MM.1S (cell line): ENCODE measurements at regions not wholly inside any gene's neighbourhood (a gene's known extent, or its start where the extent isn't known, plus 50 kb on each side); places are given as distances from the start of the nearest gene placed in this dataset.

Experiments used
- DNase-seq: peaks from one replicate; pipeline ENCODE4 v3.0.0-alpha.2; 2015
- H2AFZ ChIP-seq: fragments of 300-600 bp; sonication (generic); 2 replicates; pipeline ENCODE4 v1.6.0; 2016; ENCODE audit warnings: antibody characterized with exemption, low read length
- H3F3A ChIP-seq: fragments of 300-600 bp; sonication (generic); 2 replicates; pipeline ENCODE4 v1.6.1; 2016; ENCODE audit warnings: mild to moderate bottlenecking, antibody characterized with exemption, low read length, moderate library complexity, mixed read lengths; ENCODE audit not compliant: insufficient read depth
- H3K27ac ChIP-seq: fragments of 300-600 bp; sonication (generic); 2 replicates; pipeline ENCODE4 v1.5.1; 2016; ENCODE audit warnings: mild to moderate bottlenecking, low read length
- H3K27me3 ChIP-seq: fragments of 300-600 bp; sonication (generic); replicated peaks from 2 replicates; pipeline ENCODE4 v1.6.0; 2016; ENCODE audit warnings: low read length; ENCODE audit not compliant: insufficient read depth
- H3K36me3 ChIP-seq: fragments of 300-600 bp; sonication (generic); replicated peaks from 2 replicates; pipeline ENCODE4 v1.6.1; 2016; ENCODE audit warnings: mild to moderate bottlenecking, low read length, mixed read lengths; ENCODE audit not compliant: insufficient read depth
- H3K4me1 ChIP-seq: fragments of 300-600 bp; sonication (generic); 2 replicates; pipeline ENCODE4 v1.6.1; 2016; ENCODE audit warnings: low read length, mixed read lengths
- H3K4me2 ChIP-seq: fragments of 300-600 bp; sonication (generic); 2 replicates; pipeline ENCODE4 v1.6.0; 2016; ENCODE audit warnings: low read depth, low read length
- H3K4me3 ChIP-seq: fragments of 300-600 bp; sonication (generic); 2 replicates; pipeline ENCODE4 v1.5.1; 2016; ENCODE audit warnings: low read length, mixed read lengths
- H3K79me2 ChIP-seq: fragments of 300-600 bp; sonication (generic); 2 replicates; pipeline ENCODE4 v1.6.1; 2016; ENCODE audit warnings: mixed run types, low read length, mixed read lengths
- H3K9ac ChIP-seq: fragments of 300-600 bp; sonication (generic); 2 replicates; pipeline ENCODE4 v1.6.1; 2016; ENCODE audit warnings: low read length, mixed read lengths
- H3K9me2 ChIP-seq: fragments of 300-600 bp; sonication (generic); replicated peaks from 2 replicates; pipeline ENCODE4 v1.6.1; 2016; ENCODE audit warnings: mild to moderate bottlenecking, low read length, mixed read lengths; ENCODE audit not compliant: insufficient read depth
- H3K9me3 ChIP-seq: fragments of 300-600 bp; sonication (generic); replicated peaks from 2 replicates; pipeline ENCODE4 v1.6.1; 2016; ENCODE audit warnings: mild to moderate bottlenecking, low read length, mixed read lengths; ENCODE audit not compliant: insufficient read depth
- H4K20me1 ChIP-seq: fragments of 300-600 bp; sonication (generic); 2 replicates; pipeline ENCODE4 v1.6.1; 2016; ENCODE audit warnings: mild to moderate bottlenecking, low read length, moderate library complexity, mixed read lengths; ENCODE audit not compliant: insufficient read depth
- CTCF ChIP-seq: fragments of 300-600 bp; sonication (generic); IDR thresholded peaks from 2 replicates; pipeline ENCODE4 v1.5.1; 2016; ENCODE audit warnings: antibody characterized with exemption, low read length, mixed read lengths
- EZH2 ChIP-seq: fragments of 300-600 bp; sonication (generic); optimal IDR thresholded peaks from 2 replicates; pipeline ENCODE3; 2017; ENCODE audit warnings: low read depth, mild to moderate bottlenecking, antibody characterized with exemption, low read length, mixed read lengths
- EZH2phosphoT487 ChIP-seq: fragments of 300-600 bp; sonication (generic); IDR thresholded peaks from 2 replicates; pipeline ENCODE4 v1.6.1; 2018; ENCODE audit warnings: antibody characterized with exemption, low read length

DNA sequence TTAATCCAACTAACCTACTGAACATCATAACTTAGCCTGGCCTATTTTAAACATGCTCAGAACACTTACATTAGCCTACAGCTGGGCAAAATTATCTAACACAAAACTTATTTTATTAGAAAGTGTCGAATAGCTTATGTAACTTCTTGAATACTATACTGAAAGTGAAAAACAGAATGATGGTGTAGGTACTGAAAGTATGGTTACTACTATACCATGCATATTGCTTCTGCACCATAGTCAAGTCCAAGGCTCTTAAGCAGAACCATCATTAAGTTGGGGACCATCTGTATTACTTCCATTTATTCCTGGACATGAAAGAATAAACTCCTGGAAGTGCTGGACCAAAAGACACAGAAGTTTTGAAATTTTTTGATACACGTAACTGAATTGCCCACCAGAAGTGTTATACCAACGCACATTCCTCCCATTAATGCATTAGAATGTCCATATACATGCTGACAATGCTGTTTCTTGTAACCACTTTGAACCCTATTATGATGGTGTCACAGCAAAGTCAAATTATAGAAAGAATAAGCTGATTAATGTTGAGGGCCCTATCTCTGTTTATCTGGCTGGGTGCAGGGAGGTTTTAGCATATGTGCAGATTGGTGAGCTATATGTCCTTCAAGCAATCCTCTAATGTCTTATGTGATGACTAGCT, 375.7 kb downstream of the ACTL7B start:
- Histone ChIP-seq H3F3A (no peaks in the 10 kb centered on the region), H3K27ac (no peak overlapping the region)
- TF ChIP-seq EZH2 (no peak), CTCF (no peak), EZH2phosphoT487 (no peak)

GRCh38 chr9:108478431-108479332, 377.1 kb downstream of the ACTL7B start:
- DNase-seq: no peak

More for the DNA sequence above, 375.7 kb downstream of the ACTL7B start:
- H3K79me2 ChIP-seq: no peaks in the 10 kb centered on the region
- no peaks in the 10 kb centered on the region for H3K4me1 ChIP-seq
- no peaks in the 10 kb centered on the region for H3K9me2 ChIP-seq
- H3K9ac ChIP-seq: no peak overlapping the region
- no peaks in the 10 kb centered on the region for H3K27me3 ChIP-seq
- no peaks in the 10 kb centered on the region for H3K9me3 ChIP-seq
- no peak overlapping the region for H2AFZ ChIP-seq
- no peaks in the 10 kb centered on the region for H3K36me3 ChIP-seq
- H3K4me2 ChIP-seq: no peak overlapping the region
- no peak for DNase-seq
- H3K4me3 ChIP-seq: no peak overlapping the region
- H4K20me1 ChIP-seq: no peaks in the 10 kb centered on the region

DNA sequence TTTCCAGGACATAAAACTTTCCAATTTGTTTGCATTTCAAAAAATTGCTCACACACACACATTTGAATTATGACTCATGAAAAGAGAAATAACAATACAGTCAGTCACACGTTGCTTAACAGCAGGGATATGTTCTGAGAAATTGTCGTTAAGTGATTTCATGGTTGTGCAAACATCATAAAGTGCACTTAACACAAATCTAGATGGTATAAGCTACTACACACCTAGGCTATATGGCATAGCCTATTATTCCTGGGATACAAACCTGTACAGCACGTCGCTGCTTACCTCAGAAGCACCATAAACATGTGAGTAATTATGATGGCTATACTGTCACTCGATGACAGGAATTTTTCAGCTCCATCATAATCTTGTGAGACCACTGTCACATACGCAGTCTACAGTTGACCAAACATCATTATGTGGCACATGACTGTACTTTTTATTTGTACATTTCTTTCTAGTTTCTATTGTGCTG, 378.2 kb downstream of the ACTL7B start:
- H3K9ac ChIP-seq: no peak overlapping the region
- no peak for DNase-seq

More at GRCh38 chr9:108478431-108479332, 377.1 kb downstream of the ACTL7B start:
- Histone ChIP-seq H3K27me3 (no peaks in the 10 kb centered on the region), H3K4me2 (no peak overlapping the region), H3K4me3 (no peak overlapping the region), H3K9me2 (no peaks in the 10 kb centered on the region), H3K79me2 (no peaks in the 10 kb centered on the region), H3K9me3 (no peaks in the 10 kb centered on the region), H3F3A (no peaks in the 10 kb centered on the region), H3K36me3 (no peaks in the 10 kb centered on the region), H3K4me1 (no peaks in the 10 kb centered on the region), H3K27ac (no peak overlapping the region), H3K9ac (no peak overlapping the region), H4K20me1 (no peaks in the 10 kb centered on the region), H2AFZ (no peak overlapping the region)
- no peak for TF ChIP-seq EZH2phosphoT487
- TF ChIP-seq CTCF: no peak
- no peak for TF ChIP-seq EZH2

More for the DNA sequence above, 378.2 kb downstream of the ACTL7B start:
- no peak for TF ChIP-seq CTCF
- TF ChIP-seq EZH2: no peak
- TF ChIP-seq EZH2phosphoT487: no peak
- H3K4me1 ChIP-seq: no peaks in the 10 kb centered on the region
- no peak overlapping the region for H3K4me3 ChIP-seq
- H3F3A ChIP-seq: no peaks in the 10 kb centered on the region
- H2AFZ ChIP-seq: no peak overlapping the region
- no peak overlapping the region for H3K27ac ChIP-seq
- H3K27me3 ChIP-seq: no peaks in the 10 kb centered on the region
- no peaks in the 10 kb centered on the region for H4K20me1 ChIP-seq
- H3K9me2 ChIP-seq: no peaks in the 10 kb centered on the region
- H3K36me3 ChIP-seq: no peaks in the 10 kb centered on the region
- H3K4me2 ChIP-seq: no peak overlapping the region
- no peaks in the 10 kb centered on the region for H3K9me3 ChIP-seq
- no peaks in the 10 kb centered on the region for H3K79me2 ChIP-seq
